GM06990 (cell line): ENCODE measurements at regions not wholly inside any gene's neighbourhood (a gene's known extent, or its start where the extent isn't known, plus 50 kb on each side); places are given as distances from the start of the nearest gene placed in this dataset.
"Not testable (repeated sequence)": the region's sequence is repeated elsewhere in the genome, so short reads cannot be mapped to it uniquely, and the experiment has no call there.

ENCODE experiments used
- DNase-seq: peaks from one replicate; pipeline ENCODE4 v3.0.0-alpha.2; 2011; ENCODE audit not compliant: insufficient read length; ENCODE audit errors: extremely low read depth
- H3K27me3 ChIP-seq: replicated peaks from 2 replicates; pipeline ENCODE4 v1.6.0; 2011; ENCODE audit warnings: low read length; ENCODE audit not compliant: control insufficient read depth, insufficient read depth
- H3K36me3 ChIP-seq: 2 replicates; pipeline ENCODE4 v1.5.1; 2011; ENCODE audit warnings: low read length; ENCODE audit not compliant: control insufficient read depth, insufficient read depth
- H3K4me3 ChIP-seq: replicated peaks from 2 replicates; pipeline ENCODE4 v1.5.1; 2011; ENCODE audit warnings: low read depth, mild to moderate bottlenecking, control low read depth, low read length
- TF ChIP-seq, protein P1 (sequence below): IDR thresholded peaks from 2 replicates; pipeline ENCODE4 v1.5.1; 2011; ENCODE audit warnings: low read length, control low read depth, mild to moderate bottlenecking, inconsistent platforms; ENCODE audit not compliant: insufficient read depth, poor library complexity, severe bottlenecking

DNA sequence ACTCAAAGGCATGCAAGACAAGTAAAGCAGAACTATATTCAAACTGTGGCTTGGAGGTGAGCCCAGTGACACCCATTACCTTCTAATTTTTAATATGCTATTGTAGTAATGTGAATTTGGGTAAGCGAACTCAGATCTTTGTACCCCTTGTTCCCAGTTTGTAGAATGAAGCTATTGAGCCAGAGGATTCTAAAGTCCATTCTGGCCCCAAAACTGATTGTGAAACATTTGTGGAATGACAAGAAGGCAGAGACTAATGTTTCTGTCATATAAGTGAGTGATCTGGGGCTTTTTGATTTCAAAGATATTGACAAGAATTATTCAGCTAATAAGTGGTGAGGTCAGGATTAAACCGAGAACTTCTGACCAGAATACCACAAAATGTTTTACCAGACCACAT, 283.8 kb upstream of the CA10 start:
- H3K4me3 ChIP-seq: no peak overlapping the region
- no peak for DNase-seq
- no peaks in the 10 kb centered on the region for H3K27me3 ChIP-seq
- H3K36me3 ChIP-seq: no peaks in the 10 kb centered on the region
- TF ChIP-seq, protein P1, sequence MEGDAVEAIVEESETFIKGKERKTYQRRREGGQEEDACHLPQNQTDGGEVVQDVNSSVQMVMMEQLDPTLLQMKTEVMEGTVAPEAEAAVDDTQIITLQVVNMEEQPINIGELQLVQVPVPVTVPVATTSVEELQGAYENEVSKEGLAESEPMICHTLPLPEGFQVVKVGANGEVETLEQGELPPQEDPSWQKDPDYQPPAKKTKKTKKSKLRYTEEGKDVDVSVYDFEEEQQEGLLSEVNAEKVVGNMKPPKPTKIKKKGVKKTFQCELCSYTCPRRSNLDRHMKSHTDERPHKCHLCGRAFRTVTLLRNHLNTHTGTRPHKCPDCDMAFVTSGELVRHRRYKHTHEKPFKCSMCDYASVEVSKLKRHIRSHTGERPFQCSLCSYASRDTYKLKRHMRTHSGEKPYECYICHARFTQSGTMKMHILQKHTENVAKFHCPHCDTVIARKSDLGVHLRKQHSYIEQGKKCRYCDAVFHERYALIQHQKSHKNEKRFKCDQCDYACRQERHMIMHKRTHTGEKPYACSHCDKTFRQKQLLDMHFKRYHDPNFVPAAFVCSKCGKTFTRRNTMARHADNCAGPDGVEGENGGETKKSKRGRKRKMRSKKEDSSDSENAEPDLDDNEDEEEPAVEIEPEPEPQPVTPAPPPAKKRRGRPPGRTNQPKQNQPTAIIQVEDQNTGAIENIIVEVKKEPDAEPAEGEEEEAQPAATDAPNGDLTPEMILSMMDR: no peak

DNA sequence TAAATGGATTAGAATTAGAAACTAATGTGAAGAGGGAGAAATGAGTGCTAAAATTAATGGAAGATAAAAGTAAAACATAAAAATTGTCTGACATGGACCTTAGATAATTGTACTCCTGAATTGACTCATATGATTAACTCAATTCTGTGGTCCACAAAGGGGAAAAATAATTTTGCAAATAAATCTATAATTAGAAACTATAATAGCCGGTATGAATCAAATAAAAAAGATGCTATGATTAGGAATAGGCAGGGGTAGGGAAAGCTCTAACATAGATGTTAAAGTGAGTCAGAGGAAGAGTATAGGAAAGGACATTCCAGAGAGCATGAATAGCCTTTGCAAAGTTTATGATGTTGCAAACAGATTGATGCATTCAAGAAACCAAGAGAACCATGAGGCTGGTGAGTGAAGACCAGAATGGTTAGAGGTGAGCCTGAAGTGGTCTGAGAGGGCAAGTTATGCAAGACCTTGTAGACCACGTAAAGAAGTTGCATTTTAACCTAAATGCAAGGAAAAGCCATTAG, 262.1 kb upstream of the CA10 start:
- H3K4me3 ChIP-seq: no peak overlapping the region
- no peaks in the 10 kb centered on the region for H3K36me3 ChIP-seq
- no peaks in the 10 kb centered on the region for H3K27me3 ChIP-seq
- TF ChIP-seq, protein P1: no peak
- DNase-seq: no peak

DNA sequence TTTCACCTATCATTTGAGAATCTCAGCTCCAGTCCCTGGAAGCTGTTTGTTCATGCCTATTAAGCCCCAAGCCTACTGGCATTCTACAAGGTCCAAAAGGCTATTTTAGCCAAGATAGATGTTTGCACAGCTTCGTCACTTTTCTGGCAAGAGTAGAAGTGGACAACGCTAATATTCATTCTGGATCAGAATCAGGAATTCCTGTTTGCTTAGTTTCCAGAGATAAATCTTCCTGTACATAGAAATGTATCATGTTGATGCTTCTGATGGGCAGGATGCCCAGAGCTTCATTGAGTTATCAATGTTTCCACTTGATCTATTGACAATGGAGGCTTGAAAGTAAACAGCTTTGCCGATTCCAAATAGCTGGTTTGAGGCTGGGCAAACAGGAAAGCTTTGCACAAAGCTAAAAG, 260.7 kb upstream of the CA10 start:
- H3K4me3 ChIP-seq: no peak overlapping the region
- no peaks in the 10 kb centered on the region for H3K36me3 ChIP-seq
- H3K27me3 ChIP-seq: no peaks in the 10 kb centered on the region
- TF ChIP-seq, protein P1: no peak
- no peak for DNase-seq

DNA sequence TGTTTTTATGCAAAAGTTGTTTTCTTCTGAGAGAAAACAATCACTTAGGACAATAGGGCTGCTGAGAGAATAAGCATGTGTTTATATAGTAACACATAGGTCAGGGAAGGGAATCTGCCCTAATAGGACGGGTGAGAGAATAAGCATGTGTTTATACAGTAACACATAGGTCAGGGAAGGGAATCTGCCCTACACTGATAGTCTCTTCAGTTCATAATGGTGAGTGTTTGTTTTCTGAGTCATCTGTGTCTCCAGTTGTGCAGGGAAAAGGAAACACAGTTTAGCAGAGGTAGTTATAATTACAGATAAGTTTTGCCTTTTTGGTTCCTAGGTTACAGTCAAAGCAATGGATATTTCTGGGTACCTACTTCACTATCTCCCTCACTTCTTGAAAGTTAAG, 252.3 kb upstream of the CA10 start:
- DNase-seq: no peak
- Histone ChIP-seq H3K4me3 (no peak overlapping the region), H3K27me3 (no peaks in the 10 kb centered on the region), H3K36me3 (no peaks in the 10 kb centered on the region)
- TF ChIP-seq, protein P1: no peak

DNA sequence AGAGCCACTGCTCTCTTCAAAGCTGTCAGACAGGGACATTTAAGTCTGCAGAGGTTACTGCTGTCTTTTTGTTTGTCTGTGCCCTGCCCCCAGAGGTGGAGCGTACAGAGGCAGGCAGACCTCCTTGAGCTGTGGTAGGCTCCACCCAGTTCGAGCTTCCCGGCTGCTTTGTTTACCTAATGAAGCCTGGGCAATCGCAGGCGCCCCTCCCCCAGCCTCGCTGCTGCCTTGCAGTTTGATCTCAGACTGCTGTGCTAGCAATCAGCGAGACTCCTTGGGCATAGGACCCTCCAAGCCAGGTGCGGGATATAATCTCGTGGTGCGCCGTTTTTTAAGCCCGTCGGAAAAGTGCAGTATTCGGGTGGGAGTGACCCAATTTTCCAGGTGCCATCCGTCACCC, 250.7 kb upstream of the CA10 start:
- not testable (repeated sequence) for H3K4me3 ChIP-seq, H3K36me3 ChIP-seq, DNase-seq, H3K27me3 ChIP-seq

DNA sequence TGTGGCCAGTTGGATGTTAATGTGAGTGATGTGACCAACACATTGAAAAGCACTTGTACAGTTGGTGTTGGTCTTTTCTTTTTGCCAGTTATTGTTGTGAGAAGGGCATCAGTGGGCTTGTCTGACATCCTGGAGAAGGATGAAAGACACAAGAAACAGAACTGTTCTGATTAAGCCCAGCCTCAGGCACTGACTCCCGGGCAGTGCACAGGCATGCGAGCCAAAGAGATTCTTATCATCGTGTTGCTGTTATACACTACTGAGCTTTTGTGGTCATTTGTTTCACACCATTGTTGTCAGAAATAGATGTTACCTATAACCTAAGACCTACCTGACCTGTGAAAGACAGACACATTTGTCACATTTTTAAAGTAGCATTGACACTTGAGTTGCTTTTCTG, 236.8 kb upstream of the CA10 start:
- Histone ChIP-seq H3K27me3 (no peaks in the 10 kb centered on the region), H3K4me3 (no peak overlapping the region), H3K36me3 (no peaks in the 10 kb centered on the region)
- TF ChIP-seq, protein P1: no peak
- DNase-seq: no peak
